HL-60 (cell line): ENCODE measurements at regions not wholly inside any gene's neighbourhood (a gene's known extent, or its start where the extent isn't known, plus 50 kb on each side); places are given as distances from the start of the nearest gene placed in this dataset.

Source experiments
- POLR2AphosphoS5 ChIP-seq: IDR thresholded peaks from 2 replicates; pipeline ENCODE4 v1.6.1; 2012; ENCODE audit warnings: low read depth
- TF ChIP-seq, protein P1 (sequence below): IDR thresholded peaks from one replicate; pipeline ENCODE4 v1.5.1; 2011; ENCODE audit warnings: low read length, control low read depth, inconsistent platforms; ENCODE audit not compliant: insufficient read depth

DNA sequence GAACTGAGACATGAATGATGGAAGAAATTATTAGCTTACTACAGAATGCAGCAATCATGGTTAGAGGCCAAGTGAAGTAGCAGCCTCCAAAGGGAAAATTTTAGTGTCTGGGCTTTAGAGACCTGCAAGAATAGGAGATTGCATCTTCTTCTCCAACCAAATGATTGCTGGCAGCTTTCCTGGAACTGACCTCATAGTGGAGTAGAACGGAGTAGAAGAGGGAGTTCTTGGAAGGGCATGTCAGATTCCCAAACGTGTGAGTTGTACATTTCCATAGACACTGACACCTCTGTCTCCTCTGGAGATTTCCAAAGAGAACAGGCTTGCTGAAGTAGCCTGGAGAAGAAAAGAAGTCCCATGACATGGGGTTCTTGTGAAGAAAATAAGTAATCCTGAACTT lies 169.8 kb upstream of the ERBB4 start:
- TF ChIP-seq, protein P1, sequence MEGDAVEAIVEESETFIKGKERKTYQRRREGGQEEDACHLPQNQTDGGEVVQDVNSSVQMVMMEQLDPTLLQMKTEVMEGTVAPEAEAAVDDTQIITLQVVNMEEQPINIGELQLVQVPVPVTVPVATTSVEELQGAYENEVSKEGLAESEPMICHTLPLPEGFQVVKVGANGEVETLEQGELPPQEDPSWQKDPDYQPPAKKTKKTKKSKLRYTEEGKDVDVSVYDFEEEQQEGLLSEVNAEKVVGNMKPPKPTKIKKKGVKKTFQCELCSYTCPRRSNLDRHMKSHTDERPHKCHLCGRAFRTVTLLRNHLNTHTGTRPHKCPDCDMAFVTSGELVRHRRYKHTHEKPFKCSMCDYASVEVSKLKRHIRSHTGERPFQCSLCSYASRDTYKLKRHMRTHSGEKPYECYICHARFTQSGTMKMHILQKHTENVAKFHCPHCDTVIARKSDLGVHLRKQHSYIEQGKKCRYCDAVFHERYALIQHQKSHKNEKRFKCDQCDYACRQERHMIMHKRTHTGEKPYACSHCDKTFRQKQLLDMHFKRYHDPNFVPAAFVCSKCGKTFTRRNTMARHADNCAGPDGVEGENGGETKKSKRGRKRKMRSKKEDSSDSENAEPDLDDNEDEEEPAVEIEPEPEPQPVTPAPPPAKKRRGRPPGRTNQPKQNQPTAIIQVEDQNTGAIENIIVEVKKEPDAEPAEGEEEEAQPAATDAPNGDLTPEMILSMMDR: no peak
- no peak for TF ChIP-seq POLR2AphosphoS5
